HG03045 (cell line): ENCODE measurements at regions not wholly inside any gene's neighbourhood (a gene's known extent, or its start where the extent isn't known, plus 50 kb on each side); places are given as distances from the start of the nearest gene placed in this dataset.

Experiments used
- ATAC-seq: cut with Tn5 transposase; IDR thresholded peaks from one replicate; pipeline ENCODE4 v1.9.1; 2021; ENCODE audit warnings: mild to moderate bottlenecking, moderate library complexity; ENCODE audit not compliant: unreplicated experiment

DNA sequence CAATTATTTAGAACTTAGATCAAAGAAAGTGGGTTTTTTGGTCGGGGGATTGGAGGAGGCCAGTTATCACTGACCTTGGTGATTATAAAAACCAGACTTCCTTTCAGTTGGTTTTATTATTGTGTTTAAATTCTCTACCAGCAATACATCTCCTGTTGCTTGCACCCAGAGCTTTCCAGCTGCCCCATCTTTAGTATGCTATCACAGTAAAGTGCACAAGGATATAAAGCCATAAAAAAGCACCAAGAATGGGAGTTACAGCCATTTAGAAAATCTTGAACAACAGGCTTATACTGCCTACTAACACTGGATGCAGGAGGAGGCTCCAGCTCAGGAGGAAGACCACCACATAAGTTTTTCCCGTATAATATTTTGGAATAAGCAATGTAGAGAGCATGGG is 148.7 kb upstream of the OSR1 start:
- no peak for ATAC-seq

GRCh38 chr2:19505199-19506136 is 147.0 kb upstream of the OSR1 start:
- ATAC-seq: no peak

DNA sequence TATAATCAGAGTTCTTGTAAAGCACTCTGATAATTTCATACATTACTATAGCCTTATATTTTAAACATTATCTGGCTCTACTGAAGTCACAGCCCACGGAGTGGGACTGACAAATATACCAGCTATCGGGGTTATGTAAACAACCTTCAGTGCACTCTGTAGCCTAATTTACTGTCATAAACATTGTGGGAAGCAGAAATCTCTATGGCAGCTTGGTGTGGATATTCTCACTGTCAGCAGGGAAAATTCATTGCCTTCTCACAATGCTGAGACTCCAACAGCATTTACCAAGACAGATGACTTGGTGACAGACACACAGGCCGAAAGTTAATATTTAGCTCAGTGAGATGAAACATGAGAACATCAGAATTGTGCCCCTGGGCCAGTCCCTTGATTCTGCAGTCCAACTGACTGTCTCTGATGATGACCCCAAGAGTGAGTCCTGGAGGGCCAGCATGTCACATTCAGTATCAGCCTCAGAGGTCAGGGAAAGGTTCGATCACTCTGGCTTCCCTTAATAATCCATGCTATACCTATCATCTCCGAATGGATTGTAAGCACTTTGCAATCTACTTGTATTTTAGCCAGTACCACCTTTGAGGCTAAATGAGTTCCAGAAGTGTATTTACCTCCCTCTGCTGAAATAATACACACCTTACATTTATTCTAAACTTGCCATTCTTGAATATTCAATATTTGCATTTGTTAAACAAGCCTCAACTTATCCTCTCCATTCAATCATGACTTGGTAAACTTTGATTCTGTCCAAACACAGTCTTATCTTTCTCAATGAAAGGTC is 146.2 kb upstream of the OSR1 start:
- ATAC-seq: no peak

DNA sequence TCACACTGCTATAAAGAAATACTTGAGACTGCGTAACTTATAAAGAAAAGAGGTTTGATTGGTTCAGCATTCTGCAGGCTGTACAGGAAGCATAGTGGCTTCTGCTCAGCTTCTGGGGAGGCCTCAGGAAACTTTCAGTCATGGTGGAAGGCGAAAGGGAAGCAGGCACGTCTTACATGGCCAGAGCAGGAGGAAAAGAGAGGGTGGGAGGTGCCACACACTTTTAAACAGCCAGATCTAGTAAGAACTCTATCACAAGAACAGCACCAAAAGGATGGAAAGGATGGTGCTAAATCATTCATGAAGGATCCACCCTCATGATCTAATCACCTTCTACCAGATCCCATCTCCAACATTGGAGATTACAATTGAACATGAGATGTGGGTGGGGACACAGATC is 145.5 kb upstream of the OSR1 start:
- ATAC-seq: no peak

- no peak for ATAC-seq
Measured at GRCh38 chr2:19503406-19503805, 145.0 kb upstream of the OSR1 start.

DNA sequence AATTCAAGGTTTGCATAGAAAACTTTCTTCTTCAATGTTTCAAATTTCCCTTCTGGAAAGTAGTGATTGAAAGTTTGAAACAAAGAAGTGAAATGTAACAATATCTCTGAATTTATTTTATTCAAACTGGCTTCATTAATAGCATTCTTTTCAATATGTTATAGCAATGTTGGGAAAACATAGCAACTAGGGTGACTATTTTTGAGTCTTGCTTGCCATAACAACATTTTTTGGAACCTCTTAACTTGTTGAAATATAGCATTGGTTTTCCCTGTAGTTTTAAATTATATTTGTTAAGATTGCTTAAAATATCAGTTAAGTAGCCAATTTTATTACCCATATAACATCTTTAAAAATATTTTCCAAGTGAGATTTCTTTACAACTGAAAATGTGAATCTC is 141.7 kb upstream of the OSR1 start:
- ATAC-seq: no peak

- no peak for ATAC-seq
Measured at GRCh38 chr2:19496646-19497045, 138.2 kb upstream of the OSR1 start.

DNA sequence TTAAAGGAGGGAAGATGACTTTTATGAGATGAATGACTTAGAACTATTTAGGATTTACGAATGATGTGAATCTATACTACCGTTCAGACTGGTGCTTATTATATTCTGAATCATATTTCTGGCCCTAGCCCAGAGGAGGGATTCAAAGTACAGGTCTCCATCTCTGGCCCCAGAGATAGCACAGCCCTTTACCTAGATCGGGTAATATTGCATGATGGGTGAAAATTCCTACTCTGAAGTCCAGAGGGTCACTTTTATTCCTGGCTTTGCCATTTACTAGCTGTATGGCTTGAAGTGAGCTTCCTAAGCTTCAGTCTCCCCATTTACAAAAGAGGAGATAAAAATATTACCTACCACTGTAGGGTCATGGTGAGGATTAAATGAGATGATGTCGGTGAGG is 135.8 kb upstream of the OSR1 start:
- ATAC-seq: no peak

GRCh38 chr2:19491796-19492195 is 133.4 kb upstream of the OSR1 start:
- ATAC-seq: no peak

DNA sequence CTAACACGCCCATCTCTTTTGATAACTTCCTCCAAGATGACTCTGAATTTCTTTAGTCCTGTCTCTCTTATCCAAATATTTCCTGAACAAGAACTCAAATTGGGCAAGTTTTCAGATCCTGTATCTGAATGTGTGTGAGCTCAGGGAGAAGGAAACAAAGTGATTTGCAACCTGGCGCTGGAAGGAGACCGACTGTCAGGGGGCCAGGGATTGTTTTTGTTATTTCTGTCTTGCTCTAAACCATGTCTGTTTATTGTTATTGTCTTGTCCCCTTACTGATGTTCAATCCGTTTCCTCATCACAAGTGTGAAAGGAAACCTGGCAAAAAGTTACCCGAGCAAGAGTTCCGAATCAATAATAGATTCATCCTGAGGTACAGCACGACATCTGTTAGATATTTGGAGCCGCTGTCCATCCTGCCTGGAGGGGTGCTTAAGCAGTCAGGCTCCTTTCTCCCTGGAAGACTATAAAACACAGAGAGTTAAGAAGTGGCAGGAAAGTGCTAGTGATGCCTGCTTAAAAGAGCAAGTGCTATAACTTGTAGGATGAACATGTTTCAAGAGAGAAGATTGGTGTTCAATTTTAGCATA is 132.5 kb upstream of the OSR1 start:
- ATAC-seq: no peak

GRCh38 chr2:19488009-19488691 is 129.7 kb upstream of the OSR1 start:
- peak; percentile 67 for ATAC-seq

DNA sequence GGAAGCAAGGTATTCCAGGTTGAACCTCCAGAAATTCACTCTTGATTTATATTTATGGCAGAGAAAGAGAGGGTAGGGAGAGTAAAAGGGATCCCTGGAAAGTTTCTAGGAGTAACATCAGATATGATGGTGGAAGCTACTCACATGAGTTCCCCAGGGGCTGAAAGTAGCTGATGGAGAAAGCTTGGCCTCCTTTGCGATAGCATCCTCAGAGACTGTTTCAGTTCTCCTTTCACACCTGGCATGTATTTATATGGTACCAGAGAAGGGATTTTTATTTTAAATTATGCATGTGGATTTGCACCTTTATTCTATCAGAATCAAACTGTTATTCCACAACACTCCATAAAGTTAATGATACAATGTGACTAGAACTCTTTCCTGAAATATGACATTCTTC is 126.3 kb upstream of the OSR1 start:
- ATAC-seq: no peak

GRCh38 chr2:19480673-19481072 is 122.2 kb upstream of the OSR1 start:
- no peak for ATAC-seq

GRCh38 chr2:19479666-19480065 is 121.2 kb upstream of the OSR1 start:
- no peak for ATAC-seq

- no peak for ATAC-seq
Measured at GRCh38 chr2:19478409-19478808, 120.0 kb upstream of the OSR1 start.

DNA sequence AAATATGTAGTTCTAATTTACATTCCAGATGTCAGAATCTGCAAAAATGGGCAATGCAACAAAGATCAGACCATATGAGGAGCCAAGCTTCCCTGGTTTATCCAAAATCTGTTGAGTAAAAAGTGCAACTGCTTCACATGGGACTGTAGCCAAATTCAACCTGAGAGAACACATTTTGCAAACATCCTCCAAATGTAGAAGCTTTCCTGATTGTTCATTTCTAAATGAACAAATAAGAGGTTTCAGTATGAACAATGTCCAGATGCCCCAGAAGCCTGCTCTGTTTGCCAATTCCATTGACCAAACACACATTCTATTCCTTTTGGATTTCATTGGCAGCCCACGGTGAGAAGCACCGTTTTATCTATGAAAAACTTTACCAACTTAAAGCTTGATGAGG is 117.9 kb upstream of the OSR1 start:
- no peak for ATAC-seq

DNA sequence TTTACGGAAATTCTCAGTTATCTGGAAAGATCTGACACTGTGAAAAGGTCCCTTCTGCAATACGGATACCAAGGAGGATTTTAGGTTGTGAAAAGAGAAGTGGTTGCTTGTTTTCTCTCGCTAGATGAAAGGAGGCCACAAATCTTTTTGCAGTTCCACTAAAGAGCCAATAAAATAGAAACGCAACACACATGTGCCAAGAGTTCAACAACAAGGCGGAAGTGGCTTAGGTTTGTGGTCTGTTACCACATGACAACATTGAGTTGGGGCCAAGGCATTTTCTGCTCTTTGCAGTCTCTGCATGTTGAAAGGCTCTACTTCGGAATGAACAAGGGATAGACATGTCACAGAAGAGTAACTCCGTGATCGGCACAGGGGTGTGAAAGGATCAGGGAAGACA is 115.7 kb upstream of the OSR1 start:
- peak; percentile 79 for ATAC-seq

DNA sequence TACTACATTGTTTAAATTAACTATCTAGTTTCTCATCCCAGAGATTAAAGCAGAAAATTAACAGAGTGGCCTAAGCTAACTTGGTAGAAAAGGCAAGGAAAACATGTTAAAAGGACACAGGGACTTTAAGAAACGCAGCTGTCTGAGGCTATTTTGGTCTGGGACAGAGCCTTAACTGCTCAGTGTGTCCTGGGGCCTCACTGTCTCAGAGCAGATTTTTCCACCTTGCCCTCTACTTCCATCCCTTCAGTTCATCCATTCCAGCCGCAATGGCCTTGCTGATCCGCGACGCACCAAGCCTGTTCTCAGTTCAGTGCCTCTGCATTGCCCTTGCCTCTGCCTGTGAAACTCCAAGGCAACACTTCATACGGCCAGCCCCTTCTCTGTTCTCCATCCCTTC is 114.9 kb upstream of the OSR1 start:
- no peak for ATAC-seq

DNA sequence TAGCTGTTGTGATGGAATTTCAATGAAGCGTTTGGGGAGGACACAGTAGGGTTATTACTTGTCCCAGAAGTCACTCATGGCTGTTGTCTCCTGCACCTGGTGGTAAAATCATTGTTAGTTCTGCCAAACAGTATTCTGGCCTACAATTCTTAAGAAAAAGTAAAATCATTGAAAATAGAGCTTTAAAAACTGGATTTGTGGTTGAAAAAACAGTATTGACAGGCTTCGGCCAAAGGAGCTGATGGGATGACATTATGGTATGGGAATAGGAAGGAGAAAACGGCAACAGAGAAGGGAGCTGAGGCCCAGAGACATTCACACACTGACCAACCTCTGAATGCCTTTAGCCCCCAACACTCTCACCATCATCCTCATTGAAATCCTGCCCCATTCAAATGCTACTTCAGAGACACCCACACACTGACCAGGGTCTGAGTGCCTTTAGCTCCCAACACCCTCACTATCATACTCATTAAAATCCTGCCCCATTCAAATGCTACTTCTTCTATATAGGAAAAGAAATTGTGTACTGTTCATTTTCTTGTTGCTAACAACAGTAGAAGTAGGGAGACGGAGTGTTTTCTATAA is 114.1 kb upstream of the OSR1 start:
- no peak for ATAC-seq

GRCh38 chr2:19471491-19471890 is 113.1 kb upstream of the OSR1 start:
- no peak for ATAC-seq

DNA sequence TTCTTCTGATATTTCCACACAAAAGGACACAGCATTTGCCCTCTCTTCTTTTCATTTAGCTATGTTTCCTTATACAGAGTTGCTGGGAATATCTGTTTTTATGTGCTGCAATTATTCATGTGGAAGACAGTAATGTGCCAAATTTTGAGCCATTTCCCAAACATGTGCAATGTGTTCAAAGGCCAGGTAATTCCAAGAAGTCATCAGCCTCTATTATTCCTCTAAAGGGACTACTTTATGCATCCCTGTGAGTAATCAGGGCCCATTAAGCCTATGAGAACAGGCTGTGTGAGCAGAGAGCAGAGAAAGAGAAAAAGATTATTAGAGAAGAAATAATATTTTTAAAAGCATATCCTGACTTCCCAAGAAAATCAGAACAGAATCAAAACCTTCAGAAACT is 107.6 kb upstream of the OSR1 start:
- ATAC-seq: no peak
